H1 (cell line): ENCODE measurements at regions not wholly inside any gene's neighbourhood (a gene's known extent, or its start where the extent isn't known, plus 50 kb on each side); places are given as distances from the start of the nearest gene placed in this dataset.
A peak's percentile ranks its signal among the peaks of the same experiment; 100 is the strongest.

Experiments used
- CREB1 ChIP-seq: IDR thresholded peaks from 2 replicates; pipeline ENCODE4 v1.6.1; 2012; ENCODE audit warnings: inconsistent platforms
- TF ChIP-seq, protein P1 (sequence below), 3 experiments: IDR thresholded peaks; 1 replicate in 2 of 3; 2 replicates in 1 of 3; pipeline versions ENCODE4 v1.5.1 to v1.6.1; 2011; ENCODE audit warnings: low read length in 3 of 3, mild to moderate bottlenecking in 3 of 3, inconsistent platforms in 2 of 3, low read depth in 1 of 3, moderate library complexity in 1 of 3; ENCODE audit not compliant: insufficient read depth in 1 of 3; ENCODE audit errors: control extremely low read depth in 1 of 3

- TF ChIP-seq CREB1, result no peak
- TF ChIP-seq, protein P1, sequence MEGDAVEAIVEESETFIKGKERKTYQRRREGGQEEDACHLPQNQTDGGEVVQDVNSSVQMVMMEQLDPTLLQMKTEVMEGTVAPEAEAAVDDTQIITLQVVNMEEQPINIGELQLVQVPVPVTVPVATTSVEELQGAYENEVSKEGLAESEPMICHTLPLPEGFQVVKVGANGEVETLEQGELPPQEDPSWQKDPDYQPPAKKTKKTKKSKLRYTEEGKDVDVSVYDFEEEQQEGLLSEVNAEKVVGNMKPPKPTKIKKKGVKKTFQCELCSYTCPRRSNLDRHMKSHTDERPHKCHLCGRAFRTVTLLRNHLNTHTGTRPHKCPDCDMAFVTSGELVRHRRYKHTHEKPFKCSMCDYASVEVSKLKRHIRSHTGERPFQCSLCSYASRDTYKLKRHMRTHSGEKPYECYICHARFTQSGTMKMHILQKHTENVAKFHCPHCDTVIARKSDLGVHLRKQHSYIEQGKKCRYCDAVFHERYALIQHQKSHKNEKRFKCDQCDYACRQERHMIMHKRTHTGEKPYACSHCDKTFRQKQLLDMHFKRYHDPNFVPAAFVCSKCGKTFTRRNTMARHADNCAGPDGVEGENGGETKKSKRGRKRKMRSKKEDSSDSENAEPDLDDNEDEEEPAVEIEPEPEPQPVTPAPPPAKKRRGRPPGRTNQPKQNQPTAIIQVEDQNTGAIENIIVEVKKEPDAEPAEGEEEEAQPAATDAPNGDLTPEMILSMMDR (IDR thresholded peaks at IDR 0.05; ENCODE audit: control extremely low read depth in 1 of 3, insufficient read depth in 1 of 3, low read depth in 1 of 3, low read length in 3 of 3), result peak in 2 of 3 experiments; percentile 24 to 47; a peak in 2 of 4 replicates
Observed at GRCh38 chr5:118692811-118693342, 295.5 kb downstream of the DTWD2 start.
